ENCODE measurements at regions not wholly inside any gene's neighbourhood (a gene's known extent, or its start where the extent isn't known, plus 50 kb on each side); places are given as distances from the start of the nearest gene placed in this dataset.
A peak's percentile ranks its signal among the peaks of the same experiment; 100 is the strongest.
"Not testable (repeated sequence)": the region's sequence is repeated elsewhere in the genome, so short reads cannot be mapped to it uniquely, and the experiment has no call there.

DNA sequence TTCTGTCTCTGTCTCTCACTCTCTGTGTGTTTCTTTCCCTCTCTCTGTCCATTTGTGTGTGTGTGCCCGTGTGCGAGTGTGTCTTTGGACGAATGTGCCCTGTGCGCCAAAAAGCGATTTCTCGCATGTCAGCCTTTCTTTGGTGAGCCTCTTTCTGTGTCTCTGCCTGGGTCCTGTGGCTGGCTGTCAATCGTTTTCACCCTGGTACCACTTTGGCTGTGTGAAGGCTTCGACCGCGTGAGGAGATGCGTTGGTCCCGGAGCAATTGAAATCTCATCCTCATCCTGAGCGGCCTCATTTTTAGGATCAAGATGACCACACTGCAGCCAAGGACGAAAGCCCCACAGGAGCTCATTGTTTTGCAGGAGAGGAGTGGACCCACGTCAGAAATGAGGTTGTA, 288.9 kb upstream of the ZNF337 start:
- no peak for DNase-seq

DNA sequence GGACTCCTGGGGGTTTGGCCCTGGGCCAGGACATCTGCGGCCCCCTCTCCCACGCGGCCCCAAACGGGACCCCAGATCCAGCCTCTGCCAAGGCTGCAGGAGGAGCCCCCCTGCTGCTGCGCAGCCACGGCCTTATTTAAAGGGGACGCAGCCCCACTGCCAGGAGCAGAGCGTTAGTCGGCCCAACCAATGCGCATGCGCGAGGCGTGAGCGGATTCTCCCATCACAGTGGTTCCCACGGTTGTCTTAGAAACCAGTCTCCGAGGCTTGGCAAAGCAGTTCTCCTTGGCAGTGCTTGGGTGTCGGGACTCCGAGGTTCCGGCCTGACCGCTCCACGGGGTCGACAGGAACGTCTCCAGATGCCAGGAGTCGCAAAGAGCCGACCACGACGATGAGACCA, 288.3 kb upstream of the ZNF337 start:
- DNase-seq: peak; percentile 55

DNA sequence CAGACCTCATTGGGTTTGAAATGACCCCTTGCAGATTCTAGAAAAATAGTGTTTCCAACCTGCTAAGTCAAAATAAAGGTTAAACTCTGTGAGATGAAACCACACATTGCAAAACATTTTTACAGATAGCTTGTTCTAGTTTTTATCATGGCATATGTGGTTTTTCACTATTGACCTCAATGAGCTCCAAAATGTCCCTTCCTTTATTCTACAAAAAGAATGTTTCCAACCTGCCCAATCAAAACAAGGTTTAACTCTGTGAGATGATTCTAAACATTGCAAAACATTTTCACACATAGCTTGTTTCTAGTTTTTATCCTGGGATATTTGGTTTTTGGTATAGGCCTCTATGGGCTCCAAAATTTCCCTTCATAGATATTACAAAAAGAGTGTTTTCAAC, 286.0 kb upstream of the ZNF337 start:
- DNase-seq: not testable (repeated sequence)

DNA sequence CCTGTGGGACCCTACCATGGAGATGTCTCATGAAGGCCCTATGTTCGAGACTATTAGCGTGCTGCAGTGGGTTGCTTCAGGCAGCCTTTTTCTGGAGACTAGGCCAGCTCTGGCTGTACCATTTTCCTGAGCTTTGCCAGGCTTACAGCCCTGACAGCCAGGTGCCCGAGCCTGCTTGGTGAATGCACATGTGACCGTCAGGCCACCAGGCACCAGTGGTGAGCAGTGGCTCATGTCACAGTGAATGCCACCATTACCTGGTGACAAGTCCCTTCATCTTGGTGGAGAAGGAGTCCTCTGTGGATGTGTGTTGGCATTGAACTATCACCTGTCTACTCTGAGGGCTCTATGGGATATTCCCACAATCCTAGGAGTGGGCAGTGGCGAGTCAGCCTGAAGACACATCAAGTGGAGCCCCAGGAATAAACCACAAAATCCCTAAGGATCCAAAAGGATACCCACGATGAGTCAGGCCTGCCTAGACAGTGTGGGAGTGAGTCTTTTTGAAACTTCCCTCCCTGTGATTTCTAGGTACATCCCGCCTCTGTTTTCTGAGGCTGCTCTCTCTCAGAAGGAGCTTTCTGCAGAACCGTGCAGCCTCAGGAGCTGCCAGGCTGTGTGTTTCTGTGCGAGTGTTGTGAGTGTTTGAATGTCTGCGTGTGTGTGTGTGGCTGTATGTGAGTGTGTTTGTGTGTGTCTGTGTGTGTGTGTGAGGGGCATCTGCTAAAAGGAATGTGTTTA, 282.0 kb upstream of the ZNF337 start:
- DNase-seq: peak; percentile 32

DNA sequence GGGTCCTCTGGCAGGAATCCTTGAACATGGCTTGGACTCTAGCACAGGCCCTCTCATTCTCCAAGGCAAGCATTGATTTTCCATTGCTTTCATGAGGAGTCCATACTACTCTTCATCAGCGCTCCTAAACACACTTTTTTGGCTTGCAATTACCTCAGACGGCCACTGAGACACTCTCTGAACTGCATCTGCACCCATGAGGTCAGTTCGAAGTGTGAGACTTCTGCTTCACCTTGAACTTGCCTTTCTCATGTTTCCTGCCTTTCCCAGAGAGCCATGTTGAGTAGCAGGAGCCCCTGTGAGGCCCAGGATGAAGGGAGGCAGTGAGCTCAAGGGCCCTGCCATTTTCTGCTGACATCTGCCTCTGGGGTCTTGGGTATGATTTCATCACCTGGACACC, 279.2 kb upstream of the ZNF337 start:
- not testable (repeated sequence) for DNase-seq

DNA sequence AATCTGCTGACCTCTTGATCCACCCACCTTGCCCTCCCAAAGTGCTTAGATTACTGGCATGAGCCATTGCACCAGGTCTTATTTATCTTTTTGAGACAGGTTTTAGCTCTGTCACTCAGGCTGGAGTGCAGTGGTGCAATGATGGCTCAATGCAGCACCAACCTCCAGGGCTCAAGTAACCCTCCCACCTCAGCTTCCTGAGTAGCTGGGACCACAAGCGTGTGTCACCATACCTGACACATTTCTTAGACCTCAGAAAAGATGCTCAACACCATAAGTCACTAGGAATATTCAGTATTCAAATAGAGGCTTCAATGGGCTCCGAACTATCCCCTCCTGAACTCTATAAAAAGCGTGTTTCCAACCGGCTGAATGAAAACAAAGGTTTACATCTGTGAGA, 268.6 kb upstream of the ZNF337 start:
- not testable (repeated sequence) for DNase-seq

DNA sequence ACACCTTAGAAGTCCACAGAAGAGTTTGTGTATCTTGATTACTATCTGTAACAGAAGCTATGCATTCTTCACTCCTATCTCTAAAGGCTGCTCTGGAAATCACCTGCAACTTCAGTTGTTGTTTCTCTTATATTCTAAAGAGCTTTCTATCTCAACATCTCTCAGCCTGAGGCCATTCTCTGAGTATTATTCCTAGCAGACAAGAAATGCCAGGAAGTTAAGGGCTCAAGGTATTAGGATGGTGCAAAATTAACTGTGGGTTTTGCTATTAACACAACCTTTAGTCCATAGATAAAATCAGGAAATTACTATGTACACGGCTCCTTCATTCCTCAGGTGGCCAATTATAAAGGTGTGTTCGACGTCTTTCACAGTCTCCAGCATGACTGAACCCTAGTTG, 257.2 kb upstream of the ZNF337 start:
- DNase-seq: not testable (repeated sequence)

DNA sequence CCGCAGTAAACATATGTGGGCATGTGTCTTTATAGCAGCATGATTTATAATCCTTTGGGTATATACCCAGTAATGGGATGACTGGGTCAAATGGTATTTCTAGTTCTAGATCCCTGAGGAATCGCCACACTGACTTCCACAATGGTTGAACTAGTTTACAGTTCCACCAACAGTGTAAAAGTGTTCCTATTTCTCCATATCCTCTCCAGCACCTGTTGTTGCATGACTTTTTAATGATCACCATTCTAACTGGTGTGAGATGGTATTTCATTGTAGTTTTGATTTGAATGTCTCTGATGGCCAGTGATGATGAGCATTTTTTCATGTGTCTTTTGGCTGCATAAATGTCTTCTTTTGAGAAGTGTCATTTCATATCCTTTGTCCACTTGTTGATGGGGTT, 238.6 kb upstream of the ZNF337 start:
- not testable (repeated sequence) for DNase-seq

DNA sequence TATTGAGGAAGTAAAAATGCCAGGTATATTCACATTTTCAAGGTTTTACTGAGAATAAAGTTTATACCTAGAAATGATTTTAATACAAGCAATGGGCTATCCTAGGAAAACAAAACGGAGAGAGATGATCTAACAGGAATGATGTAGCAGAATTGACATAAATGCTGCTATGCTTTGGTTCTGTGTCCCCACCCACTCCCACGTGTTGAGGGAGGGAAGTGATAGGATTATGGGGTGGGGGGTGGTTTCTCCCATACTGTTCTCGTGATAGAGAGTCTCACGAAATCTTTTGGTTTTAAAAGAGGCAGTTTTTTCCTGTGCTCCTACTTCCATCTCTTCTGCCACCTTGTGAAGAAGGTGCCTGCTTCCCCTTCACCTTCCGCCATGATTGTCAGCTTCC, 236.2 kb upstream of the ZNF337 start:
- DNase-seq: peak; percentile 18

DNA sequence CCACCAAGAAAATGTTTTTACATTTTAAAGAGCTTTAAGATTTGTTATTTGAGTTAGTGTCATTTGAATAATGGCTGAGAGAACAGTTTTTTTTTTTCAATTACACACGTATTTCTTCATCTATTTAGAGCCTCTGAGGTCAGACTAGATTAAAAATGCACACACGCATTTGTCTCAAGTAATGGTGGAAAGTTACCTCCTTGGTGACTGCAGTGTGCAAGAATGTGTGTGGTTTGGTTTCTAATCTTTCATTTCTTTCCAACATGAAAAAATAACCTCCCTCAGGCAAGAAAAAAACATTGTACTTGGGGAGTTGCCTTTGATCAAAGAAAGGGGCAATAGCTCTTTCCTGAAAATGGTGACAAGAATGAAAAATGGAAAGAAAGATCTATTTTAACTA, 235.5 kb upstream of the ZNF337 start:
- DNase-seq: peak; percentile 81

DNA sequence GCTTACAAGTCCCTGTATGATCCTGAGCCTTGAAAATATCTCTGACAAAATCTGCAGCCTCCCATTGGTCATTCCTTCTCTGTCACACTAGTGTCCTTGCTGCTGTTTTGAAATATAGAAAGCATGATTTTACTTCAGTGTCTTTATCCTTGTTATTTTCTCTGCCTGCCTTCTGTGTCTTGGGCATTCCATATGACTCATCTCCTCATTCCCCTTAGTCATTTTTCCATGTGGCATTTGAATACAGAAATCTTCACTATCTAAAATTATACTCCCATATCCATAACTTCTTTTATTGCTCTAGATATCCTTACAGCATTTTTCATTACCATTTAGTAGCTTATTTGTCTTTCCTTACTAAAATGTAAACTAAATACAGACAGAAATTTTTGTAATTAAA, 205.7 kb upstream of the ZNF337 start:
- peak; percentile 59 for DNase-seq

DNA sequence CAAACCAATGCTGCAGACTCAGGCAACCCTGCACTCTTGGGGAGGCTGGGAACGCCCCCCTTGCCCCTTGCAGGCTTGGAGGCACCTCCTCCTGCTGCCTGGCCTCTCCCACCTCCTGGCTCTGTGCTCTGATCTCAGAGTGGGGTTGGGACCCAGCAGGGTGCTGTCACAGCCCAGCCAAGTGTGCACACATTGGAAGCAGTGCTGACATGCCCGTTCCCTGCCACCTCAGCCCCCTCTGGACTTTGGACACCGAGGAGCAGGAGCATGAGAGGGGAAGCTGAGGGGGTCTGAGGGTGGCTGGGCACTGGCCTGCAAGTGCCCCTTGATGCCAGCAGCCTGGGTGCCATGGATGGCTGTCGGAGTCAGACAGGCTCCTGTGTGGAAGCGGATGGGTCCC, 202.0 kb upstream of the ZNF337 start:
- DNase-seq: not testable (repeated sequence)

DNA sequence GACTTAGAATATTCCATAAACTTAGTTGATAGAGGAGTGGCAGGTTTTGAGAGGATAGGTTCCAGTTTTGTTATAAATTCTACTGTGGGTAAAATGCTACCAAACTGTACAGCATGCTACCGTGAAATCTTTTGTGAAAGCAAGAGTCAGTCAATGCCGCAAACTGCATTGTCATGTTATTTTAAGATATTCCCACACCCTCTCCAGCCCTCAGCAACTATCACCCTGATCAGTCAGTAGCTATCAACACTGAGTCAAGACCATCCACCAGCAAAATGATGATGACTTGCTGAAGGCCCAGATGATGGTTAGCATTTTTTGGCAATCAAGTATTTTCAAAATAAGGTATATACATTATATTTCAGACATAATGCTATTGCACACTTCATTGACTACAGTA, 182.4 kb upstream of the ZNF337 start:
- not testable (repeated sequence) for DNase-seq

DNA sequence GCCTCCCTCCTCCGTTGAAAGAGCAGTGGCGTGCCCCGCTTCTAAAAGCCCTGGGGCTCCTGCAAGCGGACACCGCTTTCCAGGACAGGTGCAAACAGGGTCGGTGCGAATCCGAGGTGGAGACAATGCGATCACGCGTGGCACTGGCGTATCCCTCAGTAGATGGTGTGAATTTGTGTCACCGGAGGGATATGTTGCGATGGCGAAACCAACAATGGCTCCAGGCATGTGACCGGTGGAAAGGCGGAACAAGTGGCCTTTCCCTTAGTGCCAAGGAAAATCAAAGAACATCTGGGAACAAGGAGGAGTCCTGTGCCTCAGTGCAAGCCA, 172.0 kb upstream of the ZNF337 start:
- not testable (repeated sequence) for DNase-seq

DNA sequence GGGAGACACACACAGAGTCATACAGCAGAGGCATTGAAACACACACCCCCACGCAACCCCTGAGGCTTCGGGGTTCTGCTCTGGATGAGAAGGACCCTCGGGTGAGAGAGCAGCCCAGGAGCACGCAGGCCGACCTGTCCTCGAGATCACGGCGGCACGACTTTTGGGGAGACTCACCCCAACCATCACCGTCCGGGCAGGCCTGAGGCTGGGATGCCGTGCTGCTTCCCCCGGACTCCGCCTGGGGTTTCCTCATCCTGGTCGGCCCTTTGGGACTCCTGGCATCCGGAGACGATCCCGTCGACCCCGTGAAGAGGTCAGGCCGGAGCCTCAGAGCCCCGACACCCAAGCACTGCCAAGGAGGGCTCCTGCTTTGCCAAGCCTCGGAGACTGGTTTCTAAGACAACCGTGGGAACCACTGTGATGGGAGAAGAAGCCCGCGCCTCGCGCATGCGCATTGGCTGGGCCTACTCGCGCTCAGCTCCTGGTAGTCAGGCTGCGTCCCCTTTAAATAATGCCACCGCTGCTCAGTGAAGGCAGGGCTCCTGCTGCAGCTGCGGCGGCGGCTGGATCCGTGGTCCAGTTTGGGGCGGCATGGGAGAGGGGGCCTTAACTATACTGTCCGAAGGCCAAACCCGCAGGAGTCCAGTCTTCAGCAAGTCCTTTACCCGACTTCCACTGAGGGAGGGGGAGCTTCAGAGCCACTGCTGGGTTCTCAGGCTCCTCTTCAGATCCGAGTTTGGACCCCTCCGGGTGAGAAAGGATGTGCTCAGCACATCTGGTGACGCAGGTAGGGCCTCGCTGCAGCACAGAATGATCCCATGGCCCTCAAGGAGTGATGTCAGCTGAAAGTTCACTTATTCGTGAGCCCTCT, 171.4 kb upstream of the ZNF337 start:
- DNase-seq: peak; percentile 79

DNA sequence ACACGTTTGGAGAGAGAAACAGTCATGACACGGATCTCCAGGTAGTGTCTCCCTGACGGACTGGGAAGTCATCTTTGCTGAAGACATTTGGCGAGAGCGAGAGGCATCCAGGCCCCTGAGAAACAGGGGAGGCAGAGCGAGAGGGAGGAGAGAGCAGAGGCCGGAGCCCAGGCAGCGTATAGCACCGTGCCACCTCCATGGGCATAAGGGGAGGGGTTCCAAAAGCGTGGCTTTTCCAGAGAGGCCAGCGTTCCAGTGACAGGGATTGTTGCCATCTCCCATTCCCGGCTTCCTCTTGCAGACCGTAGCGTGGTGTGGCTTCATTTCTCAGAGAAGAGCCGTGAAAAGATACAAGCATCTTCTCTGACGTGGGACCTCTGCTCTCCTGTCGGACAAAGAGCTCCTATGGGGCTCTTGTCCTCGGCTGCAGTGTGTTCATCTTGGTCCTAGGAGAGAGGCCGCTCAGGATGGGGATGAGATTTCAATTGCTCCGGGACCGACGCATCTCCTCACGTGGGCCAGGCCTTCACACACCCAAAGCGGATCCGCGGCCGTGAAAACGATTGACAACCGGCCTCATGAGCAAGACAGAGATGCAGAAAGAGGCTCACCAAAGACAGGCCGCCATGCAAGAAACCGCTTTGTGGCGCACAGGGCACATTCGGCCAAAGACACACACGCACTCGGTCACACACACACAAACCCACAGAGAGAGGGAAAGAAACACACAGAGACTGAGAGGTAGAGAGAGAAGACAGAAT, 170.5 kb upstream of the ZNF337 start:
- not testable (repeated sequence) for DNase-seq

DNA sequence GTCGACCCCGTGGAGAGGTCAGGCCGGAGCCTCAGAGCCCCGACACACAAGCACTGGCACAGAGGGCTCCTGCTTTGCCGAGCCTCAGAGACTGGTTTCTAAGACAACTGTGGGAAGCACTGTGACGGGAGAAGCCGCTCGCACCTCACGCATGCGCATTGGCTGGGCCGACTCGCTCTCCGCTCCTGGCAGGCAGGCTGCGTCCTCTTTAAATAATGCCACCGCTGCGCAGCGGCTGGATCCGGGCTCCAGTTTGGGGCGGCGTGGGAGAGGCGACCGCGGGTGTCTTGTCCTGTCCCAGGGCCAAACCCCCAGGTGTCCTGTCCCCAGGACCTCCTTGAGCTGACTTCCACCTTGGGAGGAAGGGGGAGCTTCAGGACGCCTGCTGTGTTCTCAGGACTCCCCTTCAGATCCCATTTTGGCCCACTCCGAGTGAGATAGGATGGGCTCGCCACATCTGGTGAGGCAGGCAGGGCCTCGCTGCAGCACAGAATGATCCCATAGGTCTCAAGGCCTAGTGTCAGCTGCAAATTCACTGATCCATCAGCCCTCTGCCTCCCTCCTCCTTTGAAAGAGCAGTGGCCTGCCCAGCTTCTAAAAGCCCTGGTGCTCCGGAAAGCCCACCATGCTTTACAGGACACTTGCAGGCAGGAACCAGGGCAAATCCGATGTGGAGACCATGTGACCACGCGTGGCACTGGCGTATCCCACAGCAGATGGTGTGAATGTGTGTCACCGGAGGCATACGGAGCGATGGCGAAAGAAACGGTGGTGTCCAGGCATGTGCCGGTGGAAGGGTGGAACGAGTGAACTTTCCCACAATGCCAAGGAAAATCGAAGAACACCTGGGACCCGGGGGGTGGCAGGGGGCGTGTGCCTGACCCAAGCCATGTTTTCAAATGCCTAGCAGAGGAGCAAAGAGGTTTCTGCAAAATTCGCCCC, 169.3 kb upstream of the ZNF337 start:
- peak; percentile 82 for DNase-seq

DNA sequence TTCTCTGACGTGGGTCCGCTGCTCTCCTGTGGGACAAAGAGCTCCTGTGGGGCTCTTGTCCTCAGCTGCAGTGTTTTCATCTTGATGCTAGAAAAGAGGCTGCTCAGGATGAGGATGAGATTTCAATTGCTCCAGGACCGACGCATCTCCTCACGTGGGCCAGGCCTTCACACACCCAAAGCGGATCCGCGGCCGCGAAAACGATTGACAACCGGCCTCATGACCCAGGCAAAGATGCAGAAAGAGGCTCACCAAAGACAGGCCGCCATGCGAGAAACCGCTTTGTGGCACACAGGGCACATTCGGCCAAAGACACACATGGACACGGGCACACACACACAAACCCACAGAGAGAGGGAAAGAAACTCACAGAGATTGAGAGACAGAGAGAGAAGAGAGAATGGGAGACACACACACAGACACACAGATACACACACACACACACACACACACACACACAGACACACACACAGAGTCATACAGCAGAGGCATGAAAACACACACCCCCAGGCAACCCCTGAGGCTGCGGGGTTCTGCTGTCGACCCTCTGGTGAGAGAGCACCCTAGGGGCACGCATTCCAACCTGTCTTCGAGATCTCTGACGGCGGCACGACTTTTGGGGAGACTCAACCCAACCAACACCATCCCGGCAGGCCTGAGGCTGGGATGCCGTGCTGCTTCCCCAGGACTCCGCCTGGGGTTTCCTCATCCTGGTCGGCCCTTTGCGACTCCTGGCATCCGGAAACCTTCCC, 168.5 kb upstream of the ZNF337 start:
- DNase-seq: not testable (repeated sequence)

DNA sequence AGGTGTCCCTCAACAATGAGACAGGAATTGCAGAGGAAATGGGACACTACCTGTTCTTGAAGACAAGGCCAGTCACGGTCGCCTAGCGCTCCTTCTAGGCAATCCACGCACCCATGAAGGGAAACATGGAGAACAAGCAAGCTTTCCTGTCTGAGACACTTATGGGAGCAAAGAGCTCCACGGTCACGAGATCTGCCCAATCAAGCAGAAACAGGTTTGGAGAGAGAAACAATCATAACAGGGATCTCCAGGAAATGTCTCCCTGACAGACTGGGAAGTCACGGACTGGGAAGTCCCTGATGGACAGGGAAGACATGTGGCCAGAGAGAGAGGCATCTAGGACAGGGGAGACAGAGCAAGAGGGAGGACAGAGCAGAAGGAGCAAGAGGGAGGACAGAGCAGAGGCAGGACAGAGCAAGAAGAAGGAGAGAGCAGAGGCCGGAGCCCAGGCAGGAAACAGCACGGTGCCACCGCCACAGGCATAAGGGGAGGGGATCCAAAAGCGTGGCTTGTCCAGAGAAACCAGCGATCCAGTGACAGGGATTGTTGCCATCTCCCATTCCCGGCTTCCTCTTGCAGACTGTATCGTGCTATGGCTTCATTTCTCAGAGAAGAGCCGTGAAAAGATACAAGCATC, 167.8 kb upstream of the ZNF337 start:
- DNase-seq: no peak

DNA sequence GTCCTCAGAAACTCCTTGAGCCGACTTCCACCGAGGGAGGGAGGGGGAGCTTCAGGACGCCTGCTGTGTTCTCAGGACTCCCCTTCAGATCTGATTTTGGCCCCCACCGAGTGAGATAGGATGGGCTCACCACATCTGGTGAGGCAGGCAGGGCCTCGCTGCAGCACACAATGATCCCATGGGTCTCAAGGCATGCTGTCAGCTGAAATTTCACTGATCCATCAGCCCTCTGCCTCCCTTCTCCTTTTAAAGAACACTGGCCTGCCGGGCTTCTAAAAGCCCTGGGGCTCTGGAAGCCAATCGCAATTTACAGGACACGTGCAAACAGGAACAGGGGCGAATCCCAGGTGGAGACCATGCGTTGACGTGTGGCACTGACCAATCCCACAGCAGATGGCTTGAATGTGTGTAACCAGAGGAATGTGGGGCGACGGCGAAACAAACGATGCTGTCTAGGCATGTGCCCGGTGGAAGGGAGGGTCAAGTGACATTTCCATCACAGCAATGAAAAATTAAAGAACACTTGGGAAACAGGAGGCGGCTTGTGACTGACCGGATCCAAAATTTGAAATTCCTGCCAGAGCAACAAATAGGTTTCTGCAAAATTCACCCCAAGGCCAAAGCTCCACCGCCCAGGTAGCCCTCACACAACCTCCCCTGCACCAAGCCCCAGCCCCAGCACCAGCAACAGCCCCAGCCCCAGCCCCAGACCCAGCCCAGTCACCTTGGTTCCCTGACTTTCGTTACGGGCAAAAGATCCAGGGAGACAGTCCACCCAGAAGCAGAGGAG, 167.1 kb upstream of the ZNF337 start:
- DNase-seq: peak; percentile 48

All from EL (cell line).